ENCODE measurements at regions not wholly inside any gene's neighbourhood (a gene's known extent, or its start where the extent isn't known, plus 50 kb on each side); places are given as distances from the start of the nearest gene placed in this dataset.

GRCh38 chr4:42736527-42737195, 79.8 kb upstream of the ATP8A1 start:
- POLR2A ChIA-PET, result no interaction called here
- Histone ChIP-seq H3K36me3 (ENCODE audit: control insufficient read depth, insufficient read depth, low read length) (no peaks in the 10 kb centered on the region), H3K9me3 (no peaks in the 10 kb centered on the region), H3K4me3 (ENCODE audit: low read depth, low read length) (no peak overlapping the region), H3K4me1 (no peaks in the 10 kb centered on the region), H3K27me3 (replicated peaks; ENCODE audit: control insufficient read depth, insufficient read depth, low read length) (no peaks in the 10 kb centered on the region)
- Mint-ChIP-seq H3K4me1 (ENCODE audit: low read depth, unreplicated experiment) (no peaks in the 10 kb centered on the region), H3K4me3 (ENCODE audit: unreplicated experiment) (no peak overlapping the region), H3K9me3 (ENCODE audit: unreplicated experiment) (no peaks in the 10 kb centered on the region), H3K27ac (ENCODE audit: unreplicated experiment) (no peak overlapping the region), H3K27me3 (ENCODE audit: insufficient read depth, unreplicated experiment) (peaks cover 3% of the 10 kb centered on the region), H3K36me3 (ENCODE audit: insufficient read depth, unreplicated experiment) (no peaks in the 10 kb centered on the region)
- TF ChIP-seq, protein P1, sequence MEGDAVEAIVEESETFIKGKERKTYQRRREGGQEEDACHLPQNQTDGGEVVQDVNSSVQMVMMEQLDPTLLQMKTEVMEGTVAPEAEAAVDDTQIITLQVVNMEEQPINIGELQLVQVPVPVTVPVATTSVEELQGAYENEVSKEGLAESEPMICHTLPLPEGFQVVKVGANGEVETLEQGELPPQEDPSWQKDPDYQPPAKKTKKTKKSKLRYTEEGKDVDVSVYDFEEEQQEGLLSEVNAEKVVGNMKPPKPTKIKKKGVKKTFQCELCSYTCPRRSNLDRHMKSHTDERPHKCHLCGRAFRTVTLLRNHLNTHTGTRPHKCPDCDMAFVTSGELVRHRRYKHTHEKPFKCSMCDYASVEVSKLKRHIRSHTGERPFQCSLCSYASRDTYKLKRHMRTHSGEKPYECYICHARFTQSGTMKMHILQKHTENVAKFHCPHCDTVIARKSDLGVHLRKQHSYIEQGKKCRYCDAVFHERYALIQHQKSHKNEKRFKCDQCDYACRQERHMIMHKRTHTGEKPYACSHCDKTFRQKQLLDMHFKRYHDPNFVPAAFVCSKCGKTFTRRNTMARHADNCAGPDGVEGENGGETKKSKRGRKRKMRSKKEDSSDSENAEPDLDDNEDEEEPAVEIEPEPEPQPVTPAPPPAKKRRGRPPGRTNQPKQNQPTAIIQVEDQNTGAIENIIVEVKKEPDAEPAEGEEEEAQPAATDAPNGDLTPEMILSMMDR (IDR thresholded peaks at IDR 0.05; ENCODE audit: insufficient read depth in 1 of 2, low read depth in 1 of 2, low read length in 1 of 2, severe bottlenecking in 1 of 2, unreplicated experiment in 1 of 2), result no peak
- intact Hi-C loops (cut with micrococcal nuclease; ENCODE audit: unreplicated experiment), result no loop called here
- CTCF ChIA-PET, result no interaction called here
- no TSS peak for BruUV-seq (replicated peaks)
- DNase-seq, result no peak

DNA sequence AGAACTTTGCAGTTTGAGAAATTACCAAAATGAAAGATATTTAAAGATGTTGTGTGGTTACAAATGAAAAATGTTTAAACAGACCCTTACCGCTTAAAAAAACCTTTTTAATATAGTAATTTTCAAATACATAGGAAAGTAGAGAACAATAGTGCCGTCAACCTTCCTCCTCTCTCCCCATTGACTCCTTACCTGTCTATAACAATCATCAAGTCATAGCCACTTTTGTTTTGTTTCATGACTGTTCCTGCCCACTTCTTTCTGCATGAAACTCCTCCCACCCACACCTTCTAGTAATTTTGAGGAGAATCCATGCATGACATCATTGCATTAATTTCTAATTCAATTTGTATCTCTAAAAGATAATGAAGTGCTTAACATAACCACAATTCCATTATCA, 76.5 kb upstream of the ATP8A1 start:
- DNase-seq, result no peak
- no peaks in the 10 kb centered on the region for H3K4me1 ChIP-seq
- POLR2A ChIA-PET, result no interaction called here

GRCh38 chr4:42732776-42733175, 75.9 kb upstream of the ATP8A1 start:
- no peak for DNase-seq
- Histone ChIP-seq H3K4me1 (no peaks in the 10 kb centered on the region), H3K27me3 (replicated peaks; ENCODE audit: control insufficient read depth, insufficient read depth, low read length) (no peaks in the 10 kb centered on the region), H3K9me3 (no peaks in the 10 kb centered on the region), H3K4me3 (ENCODE audit: low read depth, low read length) (no peak overlapping the region), H3K36me3 (ENCODE audit: control insufficient read depth, insufficient read depth, low read length) (no peaks in the 10 kb centered on the region)
- Mint-ChIP-seq H3K9me3 (ENCODE audit: unreplicated experiment) (peaks cover 8% of the 10 kb centered on the region), H3K27me3 (ENCODE audit: insufficient read depth, unreplicated experiment) (peaks cover 3% of the 10 kb centered on the region), H3K27ac (ENCODE audit: unreplicated experiment) (no peak overlapping the region), H3K4me1 (ENCODE audit: low read depth, unreplicated experiment) (no peaks in the 10 kb centered on the region), H3K36me3 (ENCODE audit: insufficient read depth, unreplicated experiment) (no peaks in the 10 kb centered on the region), H3K4me3 (ENCODE audit: unreplicated experiment) (no peak overlapping the region)
- no TSS peak for BruUV-seq (replicated peaks)
- CTCF ChIA-PET, result no interaction called here
- POLR2A ChIA-PET, result no interaction called here
- intact Hi-C loops (cut with micrococcal nuclease; ENCODE audit: unreplicated experiment), result no loop called here
- TF ChIP-seq, protein P1 (IDR thresholded peaks at IDR 0.05; ENCODE audit: insufficient read depth in 1 of 2, low read depth in 1 of 2, low read length in 1 of 2, severe bottlenecking in 1 of 2, unreplicated experiment in 1 of 2), result no peak

More for the DNA sequence above, 76.5 kb upstream of the ATP8A1 start:
- Histone ChIP-seq H3K9me3 (no peaks in the 10 kb centered on the region), H3K4me3 (ENCODE audit: low read depth, low read length) (no peak overlapping the region), H3K27me3 (replicated peaks; ENCODE audit: control insufficient read depth, insufficient read depth, low read length) (no peaks in the 10 kb centered on the region), H3K36me3 (ENCODE audit: control insufficient read depth, insufficient read depth, low read length) (no peaks in the 10 kb centered on the region)
- H3K36me3 Mint-ChIP-seq (ENCODE audit: insufficient read depth, unreplicated experiment), result no peaks in the 10 kb centered on the region
- H3K4me1 Mint-ChIP-seq (ENCODE audit: low read depth, unreplicated experiment), result no peaks in the 10 kb centered on the region
- H3K4me3 Mint-ChIP-seq (ENCODE audit: unreplicated experiment), result no peak overlapping the region
- H3K9me3 Mint-ChIP-seq (ENCODE audit: unreplicated experiment), result peaks cover 8% of the 10 kb centered on the region
- H3K27ac Mint-ChIP-seq (ENCODE audit: unreplicated experiment), result no peak overlapping the region
- CTCF ChIA-PET, result no interaction called here
- intact Hi-C loops (cut with micrococcal nuclease; ENCODE audit: unreplicated experiment), result no loop called here
- BruUV-seq (replicated peaks), result no TSS peak
- H3K27me3 Mint-ChIP-seq (ENCODE audit: insufficient read depth, unreplicated experiment), result peaks cover 3% of the 10 kb centered on the region
- TF ChIP-seq, protein P1 (IDR thresholded peaks at IDR 0.05; ENCODE audit: insufficient read depth in 1 of 2, low read depth in 1 of 2, low read length in 1 of 2, severe bottlenecking in 1 of 2, unreplicated experiment in 1 of 2), result no peak
